Fibroblast of lung (primary cell): ENCODE measurements at regions not wholly inside any gene's neighbourhood (a gene's known extent, or its start where the extent isn't known, plus 50 kb on each side); places are given as distances from the start of the nearest gene placed in this dataset.

Experiments
- EZH2 ChIP-seq: IDR thresholded peaks from 2 replicates; pipeline ENCODE4 v1.5.1; 2012; ENCODE audit warnings: low read length, control low read depth, mild to moderate bottlenecking; ENCODE audit errors: missing control alignments
- TF ChIP-seq, protein P1 (sequence below), 2 donors: IDR thresholded peaks in 1 of 2; conservative IDR thresholded peaks in 1 of 2; 1 replicate in 1 of 2; 2 replicates in 1 of 2; pipeline ENCODE4 v1.5.1; 2011 to 2012; ENCODE audit warnings: low read length in 2 of 2, control low read depth in 1 of 2, inconsistent platforms in 1 of 2, low read depth in 1 of 2, mild to moderate bottlenecking in 1 of 2

DNA sequence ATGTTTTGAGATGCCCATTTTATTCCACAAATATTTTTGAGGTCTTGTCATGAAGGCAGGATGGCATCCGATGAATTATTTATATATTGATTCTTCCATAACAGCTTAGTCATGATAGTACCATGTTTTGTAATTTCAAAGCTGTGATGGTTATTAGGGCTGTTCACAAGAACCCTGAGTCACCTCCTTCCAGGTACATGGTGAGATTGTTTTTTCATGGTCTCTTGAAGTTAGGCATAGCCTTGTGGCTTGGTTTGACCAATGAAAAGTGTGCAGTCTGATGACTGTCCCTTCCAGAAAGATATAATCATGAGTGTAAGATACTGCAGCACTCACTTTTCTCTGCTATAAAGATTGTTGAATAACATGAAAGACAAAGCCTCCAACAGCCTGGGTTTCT is 274.8 kb downstream of the FGFR2 start:
- TF ChIP-seq, protein P1, sequence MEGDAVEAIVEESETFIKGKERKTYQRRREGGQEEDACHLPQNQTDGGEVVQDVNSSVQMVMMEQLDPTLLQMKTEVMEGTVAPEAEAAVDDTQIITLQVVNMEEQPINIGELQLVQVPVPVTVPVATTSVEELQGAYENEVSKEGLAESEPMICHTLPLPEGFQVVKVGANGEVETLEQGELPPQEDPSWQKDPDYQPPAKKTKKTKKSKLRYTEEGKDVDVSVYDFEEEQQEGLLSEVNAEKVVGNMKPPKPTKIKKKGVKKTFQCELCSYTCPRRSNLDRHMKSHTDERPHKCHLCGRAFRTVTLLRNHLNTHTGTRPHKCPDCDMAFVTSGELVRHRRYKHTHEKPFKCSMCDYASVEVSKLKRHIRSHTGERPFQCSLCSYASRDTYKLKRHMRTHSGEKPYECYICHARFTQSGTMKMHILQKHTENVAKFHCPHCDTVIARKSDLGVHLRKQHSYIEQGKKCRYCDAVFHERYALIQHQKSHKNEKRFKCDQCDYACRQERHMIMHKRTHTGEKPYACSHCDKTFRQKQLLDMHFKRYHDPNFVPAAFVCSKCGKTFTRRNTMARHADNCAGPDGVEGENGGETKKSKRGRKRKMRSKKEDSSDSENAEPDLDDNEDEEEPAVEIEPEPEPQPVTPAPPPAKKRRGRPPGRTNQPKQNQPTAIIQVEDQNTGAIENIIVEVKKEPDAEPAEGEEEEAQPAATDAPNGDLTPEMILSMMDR (conservative IDR thresholded peaks at IDR 0.05 in 1 of 2, IDR thresholded peaks at IDR 0.05 in 1 of 2; ENCODE audit: low read depth in 1 of 2, low read length in 2 of 2): no peak
- TF ChIP-seq EZH2: no peak
